WTC11 (cell line): ENCODE measurements at regions not wholly inside any gene's neighbourhood (a gene's known extent, or its start where the extent isn't known, plus 50 kb on each side); places are given as distances from the start of the nearest gene placed in this dataset.

Experiments
- ATAC-seq: fragments of 200-7000 bp; cut with Tn5 transposase; 2 replicates; pipeline ENCODE4 v1.10.0; 2021; ENCODE audit warnings: mild to moderate bottlenecking, moderate library complexity
- CTCF ChIA-PET: fragments of 300-600 bp; sonication (Branson Sonifier 250); formaldehyde crosslinking; loops from one replicate; lab custom pipeline; 2021; ENCODE audit warnings: antibody characterized with exemption; lab: Charles Lee
- POLR2A ChIA-PET: fragments of 350-600 bp; sonication (Branson Sonifier 250); formaldehyde crosslinking; loops from one replicate; lab custom pipeline; 2021; ENCODE audit warnings: antibody characterized with exemption; lab: Charles Lee
- DNase-seq: peaks from one replicate; pipeline ENCODE4 v3.0.0; 2021; ENCODE audit warnings: low spot score
- H3K27ac Mint-ChIP-seq: 2 replicates; pipeline ENCODE4 v1.8.0; 2021; ENCODE audit warnings: mixed read lengths
- H3K27me3 Mint-ChIP-seq: 2 replicates; pipeline ENCODE4 v1.8.0; 2021; ENCODE audit warnings: low read depth, mild to moderate bottlenecking, moderate library complexity, mixed read lengths
- H3K36me3 Mint-ChIP-seq: 2 replicates; pipeline ENCODE4 v1.8.0; 2021; ENCODE audit warnings: mixed read lengths
- H3K4me1 Mint-ChIP-seq: 2 replicates; pipeline ENCODE4 v1.8.0; 2022; ENCODE audit warnings: mixed read lengths
- H3K4me3 Mint-ChIP-seq: 2 replicates; pipeline ENCODE4 v1.8.0; 2021; ENCODE audit warnings: mild to moderate bottlenecking, moderate library complexity, mixed read lengths
- H3K9me3 Mint-ChIP-seq: 2 replicates; pipeline ENCODE4 v1.8.0; 2021; ENCODE audit warnings: mixed read lengths
- ATF6 ChIP-seq: sonication (generic); formaldehyde crosslinking; IDR thresholded peaks from 2 replicates; pipeline ENCODE4 v1.8.1; 2023; ENCODE audit warnings: mild to moderate bottlenecking, missing genetic modification reagents
- EMX1 ChIP-seq: fragments of 250-450 bp; sonication (Bioruptor Pico); IDR thresholded peaks from 2 replicates; pipeline ENCODE4 v1.8.0; 2021; ENCODE audit warnings: mild to moderate bottlenecking
- JUN ChIP-seq: sonication (generic); formaldehyde crosslinking; IDR thresholded peaks from 2 replicates; pipeline ENCODE4 v1.8.0; 2023; ENCODE audit warnings: mild to moderate bottlenecking, missing genetic modification reagents
- RELA ChIP-seq: sonication (generic); formaldehyde crosslinking; IDR thresholded peaks from 2 replicates; pipeline ENCODE4 v1.8.1; 2022; ENCODE audit warnings: missing genetic modification reagents, mild to moderate bottlenecking, borderline replicate concordance
- TEAD1 ChIP-seq: sonication (generic); formaldehyde crosslinking; IDR thresholded peaks from 2 replicates; pipeline ENCODE4 v1.8.0; 2022; ENCODE audit warnings: mild to moderate bottlenecking, missing genetic modification reagents
- USF2 ChIP-seq: sonication (generic); formaldehyde crosslinking; IDR thresholded peaks from 2 replicates; pipeline ENCODE4 v1.8.1; 2023; ENCODE audit warnings: mild to moderate bottlenecking, missing genetic modification reagents, moderate library complexity
- ZBTB43 ChIP-seq: sonication (generic); formaldehyde crosslinking; IDR thresholded peaks from 2 replicates; pipeline ENCODE4 v1.8.1; 2023; ENCODE audit warnings: mild to moderate bottlenecking, missing genetic modification reagents
- ZNF138 ChIP-seq: sonication (generic); formaldehyde crosslinking; conservative IDR thresholded peaks from 2 replicates; pipeline ENCODE4 v1.8.1; 2022; ENCODE audit warnings: mild to moderate bottlenecking, moderate library complexity, missing genetic modification reagents
- ZNF219 ChIP-seq: sonication (generic); formaldehyde crosslinking; IDR thresholded peaks from 2 replicates; pipeline ENCODE4 v1.8.0; 2023; ENCODE audit warnings: missing genetic modification reagents, mild to moderate bottlenecking, borderline replicate concordance
- ZNF281 ChIP-seq: sonication (generic); formaldehyde crosslinking; IDR thresholded peaks from 2 replicates; pipeline ENCODE4 v1.8.0; 2023; ENCODE audit warnings: mild to moderate bottlenecking, missing genetic modification reagents
- ZNF317 ChIP-seq: sonication (generic); formaldehyde crosslinking; IDR thresholded peaks from 2 replicates; pipeline ENCODE4 v1.8.1; 2023; ENCODE audit warnings: low read depth, mild to moderate bottlenecking, moderate library complexity, missing genetic modification reagents, borderline replicate concordance
- ZNF396 ChIP-seq: fragments of 250-450 bp; sonication (Bioruptor Pico); IDR thresholded peaks from 2 replicates; pipeline ENCODE4 v1.8.0; 2021; ENCODE audit warnings: mild to moderate bottlenecking, moderate library complexity, borderline replicate concordance
- ZNF423 ChIP-seq: fragments of 250-450 bp; sonication (Bioruptor Pico); IDR thresholded peaks from 2 replicates; pipeline ENCODE4 v2.1.2; 2022; ENCODE audit warnings: mild to moderate bottlenecking, moderate library complexity
- TF ChIP-seq, protein P1 (sequence below): sonication (generic); formaldehyde crosslinking; IDR thresholded peaks from 2 replicates; pipeline ENCODE4 v1.8.1; 2022; ENCODE audit warnings: mild to moderate bottlenecking, moderate library complexity, missing genetic modification reagents
- TF ChIP-seq, protein P2 (sequence below): sonication (generic); formaldehyde crosslinking; IDR thresholded peaks from 2 replicates; pipeline ENCODE4 v1.8.1; 2023; ENCODE audit warnings: mild to moderate bottlenecking, missing genetic modification reagents, borderline replicate concordance

- TF ChIP-seq ATF6 (CRISPR knock-in tag) = no peak
- TF ChIP-seq, all 79 proteins: peak for 0
Measured at GRCh38 chr5:175599210-175599609, 58.7 kb upstream of the HRH2 start (continued).

DNA sequence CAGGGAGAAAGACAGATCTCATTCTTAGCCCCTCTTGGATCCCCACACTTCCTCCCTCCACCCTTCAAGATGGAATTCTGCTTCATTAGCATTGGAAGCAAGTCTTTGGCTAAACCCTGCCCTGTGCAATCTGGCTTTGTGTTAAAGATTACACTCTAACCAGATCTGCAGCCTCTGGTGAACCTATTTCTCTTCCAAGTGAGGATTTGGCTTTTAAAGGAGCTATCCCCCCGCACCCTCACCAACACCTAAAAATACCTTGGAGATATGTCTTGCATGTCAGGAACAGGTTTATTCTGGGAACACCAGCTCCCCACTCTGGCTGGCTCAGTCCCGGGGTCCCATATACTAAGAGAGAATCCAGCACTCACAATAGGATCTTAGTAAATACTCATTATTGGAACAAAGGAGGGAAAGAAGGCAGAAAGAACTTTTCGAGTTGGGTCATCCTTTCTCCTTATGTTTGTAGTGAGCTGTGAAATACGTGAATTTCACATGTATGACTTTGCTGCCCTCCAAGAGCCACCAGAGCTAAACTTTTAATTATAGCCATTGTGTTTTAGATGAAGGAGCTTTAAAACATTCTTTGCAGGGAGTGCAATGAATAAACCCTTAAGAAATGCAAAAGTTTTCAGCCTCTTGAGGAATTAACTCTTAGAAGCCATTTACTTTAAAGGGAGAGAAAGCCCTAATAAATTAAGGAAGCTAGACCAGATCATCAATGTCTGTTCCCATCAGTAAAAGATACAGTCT, 53.7 kb upstream of the HRH2 start:
- H3K9me3 Mint-ChIP-seq = peaks cover 22% of the 10 kb centered on the region
- CTCF ChIA-PET = interaction anchor here (1.3 to 3.1 kb wide), 5 partner anchors 13 to 126 kb away, joined by 4 to 33 read pairs (median 8); no protein-coding TSS in a partner anchor
- peak; percentile 91 for ATAC-seq
- TF ChIP-seq, protein P1, sequence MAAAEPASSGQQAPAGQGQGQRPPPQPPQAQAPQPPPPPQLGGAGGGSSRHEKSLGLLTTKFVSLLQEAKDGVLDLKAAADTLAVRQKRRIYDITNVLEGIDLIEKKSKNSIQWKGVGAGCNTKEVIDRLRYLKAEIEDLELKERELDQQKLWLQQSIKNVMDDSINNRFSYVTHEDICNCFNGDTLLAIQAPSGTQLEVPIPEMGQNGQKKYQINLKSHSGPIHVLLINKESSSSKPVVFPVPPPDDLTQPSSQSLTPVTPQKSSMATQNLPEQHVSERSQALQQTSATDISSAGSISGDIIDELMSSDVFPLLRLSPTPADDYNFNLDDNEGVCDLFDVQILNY (CRISPR knock-in tag) = no peak
- TF ChIP-seq ZNF281 (CRISPR knock-in tag) (no peak), ZNF396 (CRISPR knock-in tag) (no peak), USF2 (CRISPR knock-in tag) (no peak), TEAD1 (CRISPR knock-in tag) (no peak), JUN (CRISPR knock-in tag) (no peak), ZNF138 (no peak), ZNF317 (CRISPR knock-in tag) (no peak), EMX1 (CRISPR knock-in tag) (no peak), ZNF219 (CRISPR knock-in tag) (no peak), ZNF423 (CRISPR knock-in tag) (no peak), RELA (CRISPR knock-in tag) (no peak), ZBTB43 (CRISPR knock-in tag) (no peak)
- TF ChIP-seq, protein P2, sequence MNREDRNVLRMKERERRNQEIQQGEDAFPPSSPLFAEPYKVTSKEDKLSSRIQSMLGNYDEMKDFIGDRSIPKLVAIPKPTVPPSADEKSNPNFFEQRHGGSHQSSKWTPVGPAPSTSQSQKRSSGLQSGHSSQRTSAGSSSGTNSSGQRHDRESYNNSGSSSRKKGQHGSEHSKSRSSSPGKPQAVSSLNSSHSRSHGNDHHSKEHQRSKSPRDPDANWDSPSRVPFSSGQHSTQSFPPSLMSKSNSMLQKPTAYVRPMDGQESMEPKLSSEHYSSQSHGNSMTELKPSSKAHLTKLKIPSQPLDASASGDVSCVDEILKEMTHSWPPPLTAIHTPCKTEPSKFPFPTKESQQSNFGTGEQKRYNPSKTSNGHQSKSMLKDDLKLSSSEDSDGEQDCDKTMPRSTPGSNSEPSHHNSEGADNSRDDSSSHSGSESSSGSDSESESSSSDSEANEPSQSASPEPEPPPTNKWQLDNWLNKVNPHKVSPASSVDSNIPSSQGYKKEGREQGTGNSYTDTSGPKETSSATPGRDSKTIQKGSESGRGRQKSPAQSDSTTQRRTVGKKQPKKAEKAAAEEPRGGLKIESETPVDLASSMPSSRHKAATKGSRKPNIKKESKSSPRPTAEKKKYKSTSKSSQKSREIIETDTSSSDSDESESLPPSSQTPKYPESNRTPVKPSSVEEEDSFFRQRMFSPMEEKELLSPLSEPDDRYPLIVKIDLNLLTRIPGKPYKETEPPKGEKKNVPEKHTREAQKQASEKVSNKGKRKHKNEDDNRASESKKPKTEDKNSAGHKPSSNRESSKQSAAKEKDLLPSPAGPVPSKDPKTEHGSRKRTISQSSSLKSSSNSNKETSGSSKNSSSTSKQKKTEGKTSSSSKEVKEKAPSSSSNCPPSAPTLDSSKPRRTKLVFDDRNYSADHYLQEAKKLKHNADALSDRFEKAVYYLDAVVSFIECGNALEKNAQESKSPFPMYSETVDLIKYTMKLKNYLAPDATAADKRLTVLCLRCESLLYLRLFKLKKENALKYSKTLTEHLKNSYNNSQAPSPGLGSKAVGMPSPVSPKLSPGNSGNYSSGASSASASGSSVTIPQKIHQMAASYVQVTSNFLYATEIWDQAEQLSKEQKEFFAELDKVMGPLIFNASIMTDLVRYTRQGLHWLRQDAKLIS (CRISPR knock-in tag) = no peak
- POLR2A ChIA-PET = interaction anchor here (0.5 to 1.8 kb wide), 3 partner anchors 12 to 69 kb away, joined by 3 to 9 read pairs (median 3); no protein-coding TSS in a partner anchor
- peak overlapping the region; percentile 90 for H3K27ac Mint-ChIP-seq
- peaks cover 25% of the 10 kb centered on the region for H3K36me3 Mint-ChIP-seq
- H3K4me1 Mint-ChIP-seq = peaks cover 33% of the 10 kb centered on the region
- peaks cover 3% of the 10 kb centered on the region; the same call in 1 of the 2 replicates for H3K27me3 Mint-ChIP-seq
- peak overlapping the region; percentile 32 for H3K4me3 Mint-ChIP-seq
- no peak for DNase-seq
